ENCODE measurements at regions not wholly inside any gene's neighbourhood (a gene's known extent, or its start where the extent isn't known, plus 50 kb on each side); places are given as distances from the start of the nearest gene placed in this dataset.

- ATAC-seq (no peak), DNase-seq (no peak)
- ChIA-PET CTCF (no interaction called here), POLR2A (ENCODE audit: unreplicated experiment) (no interaction called here)
- Histone ChIP-seq H4K20me1 (ENCODE audit: low read length) (no peaks in the 10 kb centered on the region), H3K27ac (ENCODE audit: low read length) (no peak overlapping the region), H3K79me2 (ENCODE audit: low read length) (no peaks in the 10 kb centered on the region), H3K4me1 (ENCODE audit: insufficient read depth, low read length) (no peaks in the 10 kb centered on the region), H3K9me2 (replicated peaks; ENCODE audit: low read length) (no peaks in the 10 kb centered on the region), H3K27me3 (ENCODE audit: low read length) (no peaks in the 10 kb centered on the region), H3K4me3 (ENCODE audit: low read length) (no peak overlapping the region), H2AFZ (ENCODE audit: low read length) (no peak overlapping the region), H3K36me3 (ENCODE audit: low read depth, low read length) (no peaks in the 10 kb centered on the region), H3K9me3 (ENCODE audit: low read length) (no peaks in the 10 kb centered on the region), H3K4me2 (ENCODE audit: low read length) (no peak overlapping the region), H3F3A (ENCODE audit: low read length, unreplicated experiment) (no peaks in the 10 kb centered on the region), H3K9ac (ENCODE audit: low read length) (no peak overlapping the region)
- intact Hi-C loops (cut with micrococcal nuclease) = no loop called here
- no TSS peak for BruUV-seq (replicated peaks)
- TF ChIP-seq CTCF (conservative IDR thresholded peaks at IDR 0.05; ENCODE audit: low read depth, low read length) (no peak), EZH2phosphoT487 (IDR thresholded peaks at IDR 0.05; ENCODE audit: borderline replicate concordance, low read length) (no peak), EZH2 (IDR thresholded peaks at IDR 0.05; ENCODE audit: low read length, unreplicated experiment) (no peak)
Observed at GRCh38 chr7:140245611-140246105, 68.9 kb upstream of the KDM7A start.

GRCh38 chr7:140242057-140243031 lies 65.6 kb upstream of the KDM7A start:
- Histone ChIP-seq H3F3A (ENCODE audit: low read length, unreplicated experiment) (no peaks in the 10 kb centered on the region), H3K27me3 (ENCODE audit: low read length) (no peaks in the 10 kb centered on the region), H3K9me2 (replicated peaks; ENCODE audit: low read length) (no peaks in the 10 kb centered on the region), H3K36me3 (ENCODE audit: low read depth, low read length) (no peaks in the 10 kb centered on the region), H3K27ac (ENCODE audit: low read length) (no peak overlapping the region), H2AFZ (ENCODE audit: low read length) (no peak overlapping the region), H3K9ac (ENCODE audit: low read length) (no peak overlapping the region), H3K9me3 (ENCODE audit: low read length) (no peaks in the 10 kb centered on the region), H3K4me3 (ENCODE audit: low read length) (no peak overlapping the region), H3K79me2 (ENCODE audit: low read length) (no peaks in the 10 kb centered on the region), H3K4me1 (ENCODE audit: insufficient read depth, low read length) (no peaks in the 10 kb centered on the region), H4K20me1 (ENCODE audit: low read length) (no peaks in the 10 kb centered on the region), H3K4me2 (ENCODE audit: low read length) (no peak overlapping the region)
- BruUV-seq (replicated peaks) = no TSS peak
- DNase-seq = no peak
- TF ChIP-seq CTCF (conservative IDR thresholded peaks at IDR 0.05; ENCODE audit: low read depth, low read length) (no peak), EZH2 (IDR thresholded peaks at IDR 0.05; ENCODE audit: low read length, unreplicated experiment) (no peak), EZH2phosphoT487 (IDR thresholded peaks at IDR 0.05; ENCODE audit: borderline replicate concordance, low read length) (no peak)
- ChIA-PET POLR2A (ENCODE audit: unreplicated experiment) (interaction anchor here (0.7 kb wide), 1 partner anchor 84 kb away, joined by 4 read pairs; no protein-coding TSS in a partner anchor), CTCF (no interaction called here)
- no peak for ATAC-seq
- intact Hi-C loops (cut with micrococcal nuclease) = no loop called here

GRCh38 chr7:140239653-140239935 lies 62.8 kb upstream of the KDM7A start:
- Histone ChIP-seq H3K27me3 (ENCODE audit: low read length) (no peaks in the 10 kb centered on the region), H2AFZ (ENCODE audit: low read length) (no peak overlapping the region), H4K20me1 (ENCODE audit: low read length) (no peaks in the 10 kb centered on the region), H3F3A (ENCODE audit: low read length, unreplicated experiment) (no peaks in the 10 kb centered on the region), H3K36me3 (ENCODE audit: low read depth, low read length) (no peaks in the 10 kb centered on the region), H3K79me2 (ENCODE audit: low read length) (no peaks in the 10 kb centered on the region), H3K9me3 (ENCODE audit: low read length) (no peaks in the 10 kb centered on the region), H3K4me2 (ENCODE audit: low read length) (no peak overlapping the region), H3K27ac (ENCODE audit: low read length) (no peak overlapping the region), H3K4me3 (ENCODE audit: low read length) (no peak overlapping the region), H3K9ac (ENCODE audit: low read length) (no peak overlapping the region), H3K4me1 (ENCODE audit: insufficient read depth, low read length) (no peaks in the 10 kb centered on the region), H3K9me2 (replicated peaks; ENCODE audit: low read length) (no peaks in the 10 kb centered on the region)
- no TSS peak for BruUV-seq (replicated peaks)
- DNase-seq = no peak
- ChIA-PET POLR2A (ENCODE audit: unreplicated experiment) (no interaction called here), CTCF (no interaction called here)
- no peak for ATAC-seq
- intact Hi-C loops (cut with micrococcal nuclease) = no loop called here
- no peak for TF ChIP-seq CTCF (conservative IDR thresholded peaks at IDR 0.05; ENCODE audit: low read depth, low read length)
- no peak for TF ChIP-seq EZH2phosphoT487 (IDR thresholded peaks at IDR 0.05; ENCODE audit: borderline replicate concordance, low read length)
- TF ChIP-seq EZH2 (IDR thresholded peaks at IDR 0.05; ENCODE audit: low read length, unreplicated experiment) = no peak
